NCI-H748 (cell line): ENCODE measurements at regions not wholly inside any gene's neighbourhood (a gene's known extent, or its start where the extent isn't known, plus 50 kb on each side); places are given as distances from the start of the nearest gene placed in this dataset.

Source experiments
- DNase-seq: peaks from one replicate; lab custom pipeline; 2025; ENCODE audit not compliant: unreplicated experiment; lab: John Stamatoyannopoulos, UW

- DNase-seq, result no peak
Measured at GRCh38 chr1:91604632-91605031, 104.0 kb downstream of the CDC7 start.

GRCh38 chr1:91605566-91605965 is 104.9 kb downstream of the CDC7 start:
- DNase-seq, result no peak

GRCh38 chr1:91606546-91607078 is 106.0 kb downstream of the CDC7 start:
- DNase-seq, result no peak

GRCh38 chr1:91607686-91608085 is 107.0 kb downstream of the CDC7 start:
- DNase-seq, result peak; percentile 30

GRCh38 chr1:91608876-91609275 is 108.2 kb downstream of the CDC7 start:
- DNase-seq, result peak; percentile 55

GRCh38 chr1:91609551-91609950 is 108.9 kb downstream of the CDC7 start:
- DNase-seq, result no peak

- DNase-seq, result no peak
Measured at GRCh38 chr1:91610102-91610501, 109.5 kb downstream of the CDC7 start.

GRCh38 chr1:91610789-91611188 is 110.1 kb downstream of the CDC7 start:
- DNase-seq, result no peak

GRCh38 chr1:91611483-91611917 is 110.8 kb downstream of the CDC7 start:
- DNase-seq, result no peak

- DNase-seq, result peak; percentile 47
Measured at GRCh38 chr1:91613595-91613994, 112.9 kb downstream of the CDC7 start.

GRCh38 chr1:91616712-91617111 is 116.1 kb downstream of the CDC7 start:
- no peak for DNase-seq

- peak; percentile 11 for DNase-seq
Measured at GRCh38 chr1:91617285-91617765, 116.7 kb downstream of the CDC7 start.

- no peak for DNase-seq
Measured at GRCh38 chr1:91619881-91620280, 119.2 kb downstream of the CDC7 start.

GRCh38 chr1:91621360-91621759 is 120.7 kb downstream of the CDC7 start:
- DNase-seq, result no peak

GRCh38 chr1:91621907-91622306 is 121.3 kb downstream of the CDC7 start:
- no peak for DNase-seq

- DNase-seq, result no peak
Measured at GRCh38 chr1:91622616-91623015, 122.0 kb downstream of the CDC7 start.

GRCh38 chr1:91623020-91623419 is 122.4 kb downstream of the CDC7 start:
- DNase-seq, result no peak

GRCh38 chr1:91624331-91624730 is 123.7 kb downstream of the CDC7 start:
- no peak for DNase-seq
